OCI-LY1 (cell line): ENCODE measurements at regions not wholly inside any gene's neighbourhood (a gene's known extent, or its start where the extent isn't known, plus 50 kb on each side); places are given as distances from the start of the nearest gene placed in this dataset.

Experiments used
- H2AFZ ChIP-seq: fragments of 200-600 bp; sonication (generic), shearing (Covaris generic); 2 replicates; pipeline ENCODE4 v1.6.0; 2014; ENCODE audit warnings: antibody characterized with exemption, mild to moderate bottlenecking, low read length
- H3F3A ChIP-seq: fragments of 200-600 bp; sonication (generic), shearing (Covaris generic); 2 replicates; pipeline ENCODE4 v1.6.0; 2014; ENCODE audit warnings: mild to moderate bottlenecking, antibody characterized with exemption, low read length, moderate library complexity; ENCODE audit not compliant: insufficient read depth
- H3K27ac ChIP-seq: fragments of 200-600 bp; sonication (generic); 2 replicates; pipeline ENCODE4 v1.5.1; 2014; ENCODE audit warnings: low read length, mixed run types, mild to moderate bottlenecking, low read depth; ENCODE audit not compliant: poor library complexity, severe bottlenecking
- H3K27me3 ChIP-seq: fragments of 200-600 bp; sonication (generic); 2 replicates; pipeline ENCODE4 v1.6.0; 2014; ENCODE audit warnings: antibody characterized with exemption, mild to moderate bottlenecking, low read length, moderate library complexity; ENCODE audit not compliant: insufficient read depth
- H3K36me3 ChIP-seq: fragments of 200-600 bp; sonication (generic); 2 replicates; pipeline ENCODE4 v1.6.1; 2014; ENCODE audit warnings: mild to moderate bottlenecking, antibody characterized with exemption, low read length, moderate library complexity, mixed read lengths; ENCODE audit not compliant: insufficient read depth
- H3K4me1 ChIP-seq: fragments of 200-600 bp; sonication (generic); 2 replicates; pipeline ENCODE4 v1.5.1; 2014; ENCODE audit warnings: mild to moderate bottlenecking, low read length, moderate library complexity; ENCODE audit not compliant: insufficient read depth, severe bottlenecking
- H3K4me2 ChIP-seq: fragments of 200-600 bp; sonication (generic), shearing (Covaris generic); 2 replicates; pipeline ENCODE4 v1.6.1; 2014; ENCODE audit warnings: low read length
- H3K4me3 ChIP-seq: fragments of 200-600 bp; sonication (generic); 2 replicates; pipeline ENCODE4 v1.5.1; 2014; ENCODE audit warnings: low read length, low read depth, mild to moderate bottlenecking, mixed read lengths; ENCODE audit not compliant: poor library complexity, severe bottlenecking
- H3K79me2 ChIP-seq: fragments of 200-600 bp; shearing (Covaris generic); 2 replicates; pipeline ENCODE4 v1.6.1; 2016; ENCODE audit warnings: mixed run types, low read length, mixed read lengths; ENCODE audit not compliant: insufficient read depth
- H3K9ac ChIP-seq: fragments of 200-600 bp; sonication (generic), shearing (Covaris generic); 2 replicates; pipeline ENCODE4 v1.6.1; 2014; ENCODE audit warnings: mild to moderate bottlenecking, low read length, mixed read lengths
- H3K9me2 ChIP-seq: fragments of 200-600 bp; sonication (generic), shearing (Covaris generic); 2 replicates; pipeline ENCODE4 v1.6.1; 2014; ENCODE audit warnings: low read depth, mild to moderate bottlenecking, low read length, mixed read lengths
- H3K9me3 ChIP-seq: fragments of 200-600 bp; shearing (Covaris generic); 2 replicates; pipeline ENCODE4 v1.6.1; 2014; ENCODE audit warnings: low read length, mixed read lengths
- H4K20me1 ChIP-seq: fragments of 200-600 bp; sonication (generic), shearing (Covaris generic); 2 replicates; pipeline ENCODE4 v1.6.0; 2016; ENCODE audit warnings: mild to moderate bottlenecking, low read length; ENCODE audit not compliant: insufficient read depth
- CTCF ChIP-seq: fragments of 200-600 bp; sonication (generic), shearing (Covaris generic); IDR thresholded peaks from 2 replicates; pipeline ENCODE4 v1.5.1; 2017; ENCODE audit warnings: mild to moderate bottlenecking, antibody characterized with exemption, low read length, moderate library complexity, mixed read lengths
- EZH2 ChIP-seq: fragments of 200-600 bp; sonication (generic), shearing (Covaris generic); IDR thresholded peaks from 2 replicates; pipeline ENCODE4 v1.8.0; 2017; ENCODE audit warnings: borderline replicate concordance, mixed run types, mild to moderate bottlenecking, antibody characterized with exemption, low read length, moderate library complexity, mixed read lengths

GRCh38 chr6:16939351-16939750, 162.5 kb upstream of the STMND1 start:
- H3K27me3 ChIP-seq, result no peaks in the 10 kb centered on the region
- TF ChIP-seq EZH2 (no peak), CTCF (no peak)
- H3K4me3 ChIP-seq, result no peak overlapping the region
- no peaks in the 10 kb centered on the region for H3K79me2 ChIP-seq
- no peaks in the 10 kb centered on the region for H4K20me1 ChIP-seq
- H3K4me2 ChIP-seq, result no peak overlapping the region
- no peak overlapping the region for H3K9ac ChIP-seq
- no peak overlapping the region for H3K27ac ChIP-seq
- H3K9me2 ChIP-seq, result no peaks in the 10 kb centered on the region
- H3F3A ChIP-seq, result no peaks in the 10 kb centered on the region
- H2AFZ ChIP-seq, result no peak overlapping the region
- H3K36me3 ChIP-seq, result no peaks in the 10 kb centered on the region
- no peaks in the 10 kb centered on the region for H3K9me3 ChIP-seq
- H3K4me1 ChIP-seq, result no peaks in the 10 kb centered on the region

- H3F3A ChIP-seq, result no peaks in the 10 kb centered on the region
- no peaks in the 10 kb centered on the region for H3K4me1 ChIP-seq
- TF ChIP-seq CTCF (no peak), EZH2 (no peak)
- H3K4me2 ChIP-seq, result no peak overlapping the region
- H3K27ac ChIP-seq, result no peak overlapping the region
- no peaks in the 10 kb centered on the region for H3K79me2 ChIP-seq
- H4K20me1 ChIP-seq, result no peaks in the 10 kb centered on the region
- H3K9me2 ChIP-seq, result no peaks in the 10 kb centered on the region
- H3K4me3 ChIP-seq, result no peak overlapping the region
- H2AFZ ChIP-seq, result no peak overlapping the region
- H3K9ac ChIP-seq, result no peak overlapping the region
- no peaks in the 10 kb centered on the region for H3K36me3 ChIP-seq
- no peaks in the 10 kb centered on the region for H3K27me3 ChIP-seq
- no peaks in the 10 kb centered on the region for H3K9me3 ChIP-seq
Measured at GRCh38 chr6:16936893-16937292, 165.0 kb upstream of the STMND1 start.

GRCh38 chr6:16933961-16934360, 167.9 kb upstream of the STMND1 start:
- Histone ChIP-seq H3K4me2 (no peak overlapping the region), H2AFZ (no peak overlapping the region), H3K27ac (no peak overlapping the region), H3K9me2 (no peaks in the 10 kb centered on the region), H4K20me1 (no peaks in the 10 kb centered on the region), H3K27me3 (no peaks in the 10 kb centered on the region), H3K4me1 (no peaks in the 10 kb centered on the region), H3K4me3 (no peak overlapping the region), H3F3A (no peaks in the 10 kb centered on the region), H3K9ac (no peak overlapping the region), H3K9me3 (no peaks in the 10 kb centered on the region), H3K79me2 (no peaks in the 10 kb centered on the region), H3K36me3 (no peaks in the 10 kb centered on the region)
- TF ChIP-seq EZH2 (no peak), CTCF (no peak)
